B cell (primary cell): ENCODE measurements at regions not wholly inside any gene's neighbourhood (a gene's known extent, or its start where the extent isn't known, plus 50 kb on each side); places are given as distances from the start of the nearest gene placed in this dataset.

Source experiments
- EZH2 ChIP-seq: IDR thresholded peaks from 2 replicates; pipeline ENCODE4 v1.6.1; 2012; ENCODE audit warnings: borderline replicate concordance, low read depth, mild to moderate bottlenecking, moderate library complexity, low read length; ENCODE audit not compliant: insufficient read depth, poor library complexity, severe bottlenecking
- TF ChIP-seq, protein P1 (sequence below): fragments of 200-600 bp; IDR thresholded peaks from one replicate; pipeline ENCODE4 v1.8.0; 2022; ENCODE audit warnings: antibody characterized with exemption, mild to moderate bottlenecking

DNA sequence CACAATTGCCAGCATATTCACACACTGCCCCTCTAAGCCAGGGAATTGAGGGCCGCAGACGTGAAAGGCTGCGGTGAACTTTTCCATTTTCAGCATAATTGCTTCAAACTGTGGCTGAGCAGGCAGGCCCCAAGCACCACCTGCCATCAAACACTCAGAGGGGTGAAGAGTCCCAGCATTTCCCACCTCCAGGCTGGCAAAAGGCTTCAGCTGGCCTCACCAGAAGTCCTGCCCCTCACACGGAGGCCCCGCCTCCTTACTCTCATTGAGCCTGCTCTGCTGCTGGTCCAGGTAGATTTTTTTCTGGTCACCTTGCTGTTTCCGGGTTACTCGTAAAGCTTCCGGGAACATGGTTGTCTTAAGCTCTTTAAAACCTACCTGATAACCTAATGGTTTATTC lies 52.0 kb upstream of the PRELID3B start:
- TF ChIP-seq EZH2, result no peak
- TF ChIP-seq, protein P1, sequence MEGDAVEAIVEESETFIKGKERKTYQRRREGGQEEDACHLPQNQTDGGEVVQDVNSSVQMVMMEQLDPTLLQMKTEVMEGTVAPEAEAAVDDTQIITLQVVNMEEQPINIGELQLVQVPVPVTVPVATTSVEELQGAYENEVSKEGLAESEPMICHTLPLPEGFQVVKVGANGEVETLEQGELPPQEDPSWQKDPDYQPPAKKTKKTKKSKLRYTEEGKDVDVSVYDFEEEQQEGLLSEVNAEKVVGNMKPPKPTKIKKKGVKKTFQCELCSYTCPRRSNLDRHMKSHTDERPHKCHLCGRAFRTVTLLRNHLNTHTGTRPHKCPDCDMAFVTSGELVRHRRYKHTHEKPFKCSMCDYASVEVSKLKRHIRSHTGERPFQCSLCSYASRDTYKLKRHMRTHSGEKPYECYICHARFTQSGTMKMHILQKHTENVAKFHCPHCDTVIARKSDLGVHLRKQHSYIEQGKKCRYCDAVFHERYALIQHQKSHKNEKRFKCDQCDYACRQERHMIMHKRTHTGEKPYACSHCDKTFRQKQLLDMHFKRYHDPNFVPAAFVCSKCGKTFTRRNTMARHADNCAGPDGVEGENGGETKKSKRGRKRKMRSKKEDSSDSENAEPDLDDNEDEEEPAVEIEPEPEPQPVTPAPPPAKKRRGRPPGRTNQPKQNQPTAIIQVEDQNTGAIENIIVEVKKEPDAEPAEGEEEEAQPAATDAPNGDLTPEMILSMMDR, result no peak
